HL-60 (cell line): ENCODE measurements at regions not wholly inside any gene's neighbourhood (a gene's known extent, or its start where the extent isn't known, plus 50 kb on each side); places are given as distances from the start of the nearest gene placed in this dataset.

ENCODE experiments used
- CTCF ChIP-seq: IDR thresholded peaks from one replicate; pipeline ENCODE4 v1.5.1; 2011; ENCODE audit warnings: low read length, control low read depth, inconsistent platforms; ENCODE audit not compliant: insufficient read depth
- GABPA ChIP-seq: IDR thresholded peaks from 2 replicates; pipeline ENCODE4 v1.6.1; 2012; ENCODE audit warnings: low read depth
- POLR2AphosphoS5 ChIP-seq: IDR thresholded peaks from 2 replicates; pipeline ENCODE4 v1.6.1; 2012; ENCODE audit warnings: low read depth
- REST ChIP-seq: IDR thresholded peaks from 2 replicates; pipeline ENCODE4 v1.6.1; 2012; ENCODE audit warnings: low read depth; ENCODE audit not compliant: insufficient replicate concordance
- SPI1 ChIP-seq: IDR thresholded peaks from 2 replicates; pipeline ENCODE4 v1.6.1; 2012; ENCODE audit warnings: low read depth, mild to moderate bottlenecking, borderline replicate concordance

GRCh38 chr7:33720870-33721269 lies 184.5 kb upstream of the BMPER start:
- TF ChIP-seq CTCF (no peak), SPI1 (no peak), REST (no peak), GABPA (no peak), POLR2AphosphoS5 (no peak)
